T-helper 1 cell treated with Interleukin-12 subunit alpha and Interleukin-12 subunit beta and Interleukin-4 antibody, amounts not matched to agents 30 μg/mL and 1 μg/mL, for 36 hours (primary cell): ENCODE measurements at regions not wholly inside any gene's neighbourhood (a gene's known extent, or its start where the extent isn't known, plus 50 kb on each side); places are given as distances from the start of the nearest gene placed in this dataset.

ENCODE experiments used
- H3K27ac Mint-ChIP-seq: one replicate; pipeline ENCODE4 v1.8.0; 2021; ENCODE audit warnings: mild to moderate bottlenecking, mixed read lengths
- H3K27me3 Mint-ChIP-seq: one replicate; pipeline ENCODE4 v1.8.0; 2021; ENCODE audit warnings: low read depth, mixed read lengths
- H3K36me3 Mint-ChIP-seq: one replicate; pipeline ENCODE4 v1.8.0; 2021; ENCODE audit warnings: low read depth, mixed read lengths
- H3K4me1 Mint-ChIP-seq: one replicate; pipeline ENCODE4 v1.8.0; 2021; ENCODE audit warnings: low read depth, mixed read lengths
- H3K4me3 Mint-ChIP-seq: one replicate; pipeline ENCODE4 v1.8.0; 2021; ENCODE audit warnings: mild to moderate bottlenecking, moderate library complexity, mixed read lengths
- H3K9me3 Mint-ChIP-seq: one replicate; pipeline ENCODE4 v1.8.0; 2021; ENCODE audit warnings: mixed read lengths

DNA sequence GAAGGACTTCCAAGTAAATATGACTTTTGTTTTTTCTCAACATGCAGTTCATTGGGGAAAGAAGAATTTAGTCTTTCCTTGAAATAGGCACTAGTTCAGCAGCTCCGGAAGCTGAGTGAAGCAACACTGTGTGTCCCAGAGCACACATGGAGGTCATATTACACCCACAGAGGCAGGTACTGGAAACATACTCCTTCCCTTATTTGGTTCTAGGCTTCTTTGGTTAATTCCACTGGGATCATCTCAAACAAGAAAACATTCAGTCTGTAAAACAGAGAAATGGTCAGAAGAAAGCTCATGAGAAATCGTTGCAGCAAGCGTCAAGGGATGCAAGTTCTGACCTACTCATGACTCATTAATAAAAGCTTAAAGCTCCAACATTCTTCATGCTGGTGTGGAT lies 175.1 kb upstream of the PCSK5 start:
- Mint-ChIP-seq H3K9me3 (no peaks in the 10 kb centered on the region), H3K4me3 (no peak overlapping the region), H3K36me3 (no peaks in the 10 kb centered on the region), H3K4me1 (no peaks in the 10 kb centered on the region), H3K27me3 (no peaks in the 10 kb centered on the region), H3K27ac (no peak overlapping the region)

DNA sequence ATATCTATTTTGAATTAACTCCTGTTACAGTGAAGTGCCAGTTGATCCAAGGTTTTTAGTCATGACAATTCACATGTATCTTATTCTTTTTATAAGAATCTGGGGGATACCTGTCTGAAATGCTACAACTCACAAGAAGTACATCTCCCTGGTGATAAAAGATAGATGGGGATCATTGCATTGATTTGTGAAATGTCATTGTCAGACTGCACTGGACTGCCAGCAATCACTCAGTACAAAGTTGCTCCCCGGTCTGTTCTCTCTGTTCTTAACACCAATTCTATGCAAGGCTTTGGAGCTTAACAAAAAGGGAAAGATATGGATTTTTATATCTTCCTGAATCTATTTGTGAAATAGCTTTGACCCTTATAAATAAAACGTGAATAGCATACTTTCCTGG lies 171.8 kb upstream of the PCSK5 start:
- Mint-ChIP-seq H3K27ac (no peak overlapping the region), H3K9me3 (no peaks in the 10 kb centered on the region), H3K36me3 (no peaks in the 10 kb centered on the region), H3K4me1 (no peaks in the 10 kb centered on the region), H3K4me3 (no peak overlapping the region), H3K27me3 (no peaks in the 10 kb centered on the region)

DNA sequence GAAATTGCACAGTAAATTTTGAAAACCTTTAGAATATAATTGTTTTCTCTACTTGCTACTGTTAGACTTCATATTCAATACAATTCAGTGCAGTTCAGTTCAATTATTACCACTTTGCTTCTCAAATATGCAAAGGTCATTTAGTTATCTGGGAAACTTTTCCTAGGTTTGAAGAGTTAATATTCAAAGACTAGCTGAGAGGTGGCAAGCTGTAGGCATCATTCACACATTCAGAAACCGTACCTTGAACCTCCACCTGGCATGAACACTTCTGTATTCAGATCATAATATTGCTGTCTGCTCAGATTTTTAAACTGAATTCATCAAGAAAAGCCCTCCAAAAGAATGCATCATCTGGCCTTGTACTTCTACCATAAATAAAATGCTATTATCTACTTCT lies 162.1 kb upstream of the PCSK5 start:
- Mint-ChIP-seq H3K4me3 (no peak overlapping the region), H3K36me3 (no peaks in the 10 kb centered on the region), H3K27me3 (no peaks in the 10 kb centered on the region), H3K27ac (no peak overlapping the region), H3K4me1 (no peaks in the 10 kb centered on the region), H3K9me3 (no peaks in the 10 kb centered on the region)

DNA sequence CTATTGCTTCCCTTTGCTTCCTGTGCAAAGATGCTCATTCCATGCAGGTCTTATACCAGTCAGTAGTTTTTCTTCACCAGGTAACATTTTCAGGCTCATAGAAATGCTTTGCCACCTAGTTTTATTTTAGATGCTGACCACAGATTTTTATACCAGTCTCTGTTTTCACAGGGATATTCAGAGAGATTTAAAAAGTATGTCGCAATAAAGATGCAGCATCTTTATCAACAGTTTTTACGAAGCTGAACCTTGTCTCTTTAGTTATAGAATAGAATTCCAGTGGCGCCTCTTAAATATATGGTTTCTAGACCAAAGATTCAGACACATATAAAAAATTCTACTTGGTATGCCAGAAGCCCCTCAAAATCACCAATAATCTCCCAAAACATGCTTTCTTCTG lies 155.7 kb upstream of the PCSK5 start:
- Mint-ChIP-seq H3K4me1 (no peaks in the 10 kb centered on the region), H3K27me3 (no peaks in the 10 kb centered on the region), H3K27ac (no peak overlapping the region), H3K4me3 (no peak overlapping the region), H3K36me3 (no peaks in the 10 kb centered on the region), H3K9me3 (no peaks in the 10 kb centered on the region)

DNA sequence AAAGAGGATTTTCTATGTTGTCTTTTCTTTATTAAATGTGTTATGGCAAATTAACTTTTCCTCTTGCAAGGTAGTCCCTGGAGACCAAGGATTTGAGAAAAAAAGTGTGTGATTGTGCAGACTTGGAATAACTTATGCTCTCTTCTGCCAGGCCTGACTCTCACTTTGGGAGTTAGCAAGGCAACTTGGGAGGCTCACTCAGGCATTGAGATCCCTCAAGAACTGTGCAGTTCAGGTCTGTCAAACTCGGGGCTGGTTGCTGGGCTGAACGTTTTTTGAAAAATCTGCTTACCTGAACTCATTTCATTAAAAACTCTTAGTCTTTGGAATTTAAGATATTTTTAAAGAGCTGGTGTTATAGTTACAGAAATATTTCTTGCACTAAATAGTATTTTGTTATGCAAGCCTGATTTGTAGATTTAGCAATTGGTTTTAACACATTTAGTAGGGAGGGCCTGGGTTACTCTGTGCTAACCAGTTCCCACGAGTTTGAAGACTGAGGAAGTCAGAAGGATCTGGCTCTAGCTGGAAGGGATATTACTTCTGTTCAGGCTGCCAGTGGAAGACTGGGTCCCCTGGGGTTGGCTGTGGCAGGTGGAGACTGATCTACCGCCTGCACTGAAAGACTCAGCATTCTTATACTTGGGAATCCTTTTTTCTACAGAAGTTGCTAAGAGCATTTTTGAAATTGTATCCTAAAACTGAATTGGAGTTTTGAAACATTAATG lies 150.4 kb upstream of the PCSK5 start:
- H3K4me3 Mint-ChIP-seq, result no peak overlapping the region
- no peaks in the 10 kb centered on the region for H3K27me3 Mint-ChIP-seq
- H3K27ac Mint-ChIP-seq, result no peak overlapping the region
- no peaks in the 10 kb centered on the region for H3K9me3 Mint-ChIP-seq
- H3K36me3 Mint-ChIP-seq, result no peaks in the 10 kb centered on the region
- no peaks in the 10 kb centered on the region for H3K4me1 Mint-ChIP-seq

DNA sequence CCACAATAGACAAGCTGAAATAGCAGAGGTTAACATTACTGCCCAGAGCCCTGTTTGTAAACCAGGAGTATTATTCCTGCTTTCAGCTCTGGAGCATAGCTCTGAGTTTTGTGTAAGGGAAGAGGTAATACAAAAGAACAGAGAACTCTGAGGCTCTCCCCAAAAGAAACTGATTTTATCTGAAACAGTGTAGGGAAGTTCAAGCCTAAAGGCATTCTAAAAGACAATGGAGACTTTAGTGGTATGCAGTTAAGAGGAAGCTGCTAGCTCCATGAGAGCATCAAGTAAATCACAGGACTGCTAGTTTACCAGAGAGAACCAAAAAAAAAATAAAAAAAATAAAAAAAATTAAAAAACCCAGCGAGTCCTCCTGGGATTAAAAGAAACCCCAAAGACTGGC lies 146.6 kb upstream of the PCSK5 start:
- no peak overlapping the region for H3K4me3 Mint-ChIP-seq
- H3K36me3 Mint-ChIP-seq, result no peaks in the 10 kb centered on the region
- no peaks in the 10 kb centered on the region for H3K9me3 Mint-ChIP-seq
- no peaks in the 10 kb centered on the region for H3K4me1 Mint-ChIP-seq
- no peaks in the 10 kb centered on the region for H3K27me3 Mint-ChIP-seq
- no peak overlapping the region for H3K27ac Mint-ChIP-seq

DNA sequence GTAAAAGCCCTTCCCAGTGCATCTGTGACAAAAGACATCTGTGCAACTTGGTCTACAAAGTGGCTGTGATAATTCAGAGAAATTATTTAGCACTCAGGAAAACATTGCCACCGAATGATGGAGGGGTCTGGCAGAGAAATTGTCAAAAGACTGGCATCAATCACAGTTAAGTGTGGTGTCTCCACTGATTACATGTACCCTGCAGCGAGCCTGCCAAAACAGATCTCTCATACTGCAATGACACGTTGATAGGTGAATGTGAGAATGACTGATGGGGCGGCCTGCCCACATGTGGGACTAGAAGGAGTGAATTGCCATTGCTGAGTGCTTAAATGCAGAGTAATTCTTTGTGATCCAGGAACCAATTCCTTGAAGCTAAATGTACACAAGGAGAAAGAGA lies 136.4 kb upstream of the PCSK5 start:
- H3K9me3 Mint-ChIP-seq, result no peaks in the 10 kb centered on the region
- H3K4me3 Mint-ChIP-seq, result no peak overlapping the region
- no peak overlapping the region for H3K27ac Mint-ChIP-seq
- no peaks in the 10 kb centered on the region for H3K4me1 Mint-ChIP-seq
- H3K36me3 Mint-ChIP-seq, result no peaks in the 10 kb centered on the region
- H3K27me3 Mint-ChIP-seq, result no peaks in the 10 kb centered on the region

DNA sequence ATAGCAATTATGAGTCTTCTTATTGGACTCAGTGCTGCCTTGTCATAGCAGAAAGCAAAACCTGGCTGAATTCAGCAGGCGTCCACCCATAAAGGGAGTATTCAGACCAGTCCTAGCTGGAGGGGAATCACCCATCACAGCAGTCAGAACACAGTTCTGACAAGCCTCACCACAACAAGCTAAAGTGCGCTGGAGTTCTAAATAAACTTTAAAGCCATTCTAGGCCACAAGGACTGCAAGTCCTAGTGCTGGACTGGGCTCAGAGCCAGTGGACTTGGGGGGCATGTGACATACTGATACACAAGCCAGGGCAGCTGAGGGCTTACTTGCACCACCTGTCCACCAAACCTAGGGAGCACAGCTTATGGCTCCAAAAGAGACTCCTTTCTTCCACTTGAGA lies 115.3 kb upstream of the PCSK5 start:
- no peak overlapping the region for H3K4me3 Mint-ChIP-seq
- H3K9me3 Mint-ChIP-seq, result no peaks in the 10 kb centered on the region
- no peak overlapping the region for H3K27ac Mint-ChIP-seq
- no peaks in the 10 kb centered on the region for H3K27me3 Mint-ChIP-seq
- no peaks in the 10 kb centered on the region for H3K36me3 Mint-ChIP-seq
- H3K4me1 Mint-ChIP-seq, result no peaks in the 10 kb centered on the region

DNA sequence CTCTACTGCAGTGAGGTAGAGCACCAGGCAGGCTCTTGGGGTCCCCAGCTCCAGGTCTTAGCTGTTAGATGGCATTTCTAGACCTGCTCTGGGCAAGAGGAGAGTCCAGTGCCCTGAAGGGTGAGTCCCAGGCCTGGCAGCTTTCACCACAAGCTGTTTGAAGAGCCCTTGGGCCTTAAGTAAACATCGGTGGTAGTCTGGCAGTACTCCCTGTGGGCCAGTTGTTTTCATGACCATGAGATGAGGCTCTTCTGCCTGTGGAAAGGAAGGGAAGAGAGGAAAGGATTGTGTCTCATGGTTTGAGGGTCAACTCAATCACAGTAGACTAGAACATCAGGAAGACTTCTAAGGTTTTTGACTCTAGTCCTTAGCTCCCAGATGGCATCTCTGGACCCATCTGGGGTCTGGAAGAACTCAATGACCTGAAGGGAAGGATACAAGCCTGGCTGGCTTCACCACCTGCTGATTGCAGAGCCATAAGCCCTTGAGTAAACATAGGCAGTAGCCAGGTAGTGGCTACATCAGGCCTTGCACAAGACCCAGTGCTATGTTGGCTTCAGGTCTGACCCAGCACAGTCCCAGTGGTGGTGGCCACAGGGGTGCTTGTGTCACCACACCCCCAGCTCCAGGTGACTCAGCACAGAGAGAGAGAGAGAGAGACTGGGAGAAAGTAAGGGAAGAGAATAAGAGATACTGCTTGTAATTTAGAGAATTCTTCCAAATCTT lies 114.3 kb upstream of the PCSK5 start:
- no peaks in the 10 kb centered on the region for H3K4me1 Mint-ChIP-seq
- no peaks in the 10 kb centered on the region for H3K27me3 Mint-ChIP-seq
- no peaks in the 10 kb centered on the region for H3K36me3 Mint-ChIP-seq
- H3K27ac Mint-ChIP-seq, result no peak overlapping the region
- no peaks in the 10 kb centered on the region for H3K9me3 Mint-ChIP-seq
- H3K4me3 Mint-ChIP-seq, result no peak overlapping the region

DNA sequence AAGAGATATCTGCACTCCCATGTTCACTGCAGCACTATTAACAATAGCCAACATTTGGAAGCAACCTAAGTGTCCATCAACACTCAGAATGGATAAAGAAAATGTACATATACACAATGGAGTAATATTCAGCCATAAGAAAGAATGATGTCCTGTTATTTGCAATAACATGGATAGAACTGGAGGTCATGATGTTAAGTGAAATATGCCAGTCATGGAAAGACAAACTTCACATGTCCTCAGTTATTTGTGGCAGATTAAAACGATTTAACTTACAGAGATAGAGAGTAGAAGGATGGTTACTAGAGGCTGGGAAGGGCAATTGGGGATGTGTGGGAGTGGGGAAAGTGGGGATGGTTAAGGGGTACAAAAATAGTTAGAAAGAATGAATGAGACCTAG lies 110.3 kb upstream of the PCSK5 start:
- peaks cover under 1% of the 10 kb centered on the region for H3K9me3 Mint-ChIP-seq

DNA sequence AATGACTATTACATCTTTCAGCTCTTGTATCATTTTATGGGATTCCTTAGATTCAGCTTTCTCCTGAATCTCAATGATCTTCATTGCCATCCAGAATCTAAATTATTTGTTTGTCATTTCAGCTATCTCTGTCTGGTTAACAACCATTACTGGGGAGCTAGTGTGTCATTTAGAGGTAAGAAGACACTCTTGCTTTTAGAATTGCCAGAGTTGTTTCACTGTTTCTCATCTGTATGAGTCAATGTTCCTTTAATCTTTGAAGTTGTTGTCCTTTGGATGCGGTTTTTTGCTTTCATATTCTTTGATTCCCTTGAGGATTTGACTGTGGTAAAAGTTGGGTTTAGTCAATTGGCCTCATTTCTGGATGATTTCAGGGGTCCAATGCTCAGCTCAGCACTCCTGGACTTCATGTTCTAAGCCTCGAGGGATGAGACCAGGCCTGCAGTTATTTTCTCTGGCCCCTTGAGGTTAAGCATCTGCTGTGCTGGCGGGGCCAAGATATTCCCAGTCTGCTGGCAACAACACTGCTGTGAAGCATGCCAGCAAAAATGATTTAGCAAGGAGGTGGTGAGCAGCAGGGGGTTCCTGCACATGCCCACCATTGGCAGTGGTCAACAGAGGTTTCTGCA lies 102.4 kb upstream of the PCSK5 start:
- Mint-ChIP-seq H3K36me3 (no peaks in the 10 kb centered on the region), H3K4me1 (peaks cover 8% of the 10 kb centered on the region), H3K27ac (no peak overlapping the region), H3K27me3 (peaks cover 4% of the 10 kb centered on the region), H3K4me3 (no peak overlapping the region), H3K9me3 (peaks cover 13% of the 10 kb centered on the region)

More for the DNA sequence above, 110.3 kb upstream of the PCSK5 start:
- Mint-ChIP-seq H3K4me3 (no peak overlapping the region), H3K27ac (no peak overlapping the region), H3K4me1 (no peaks in the 10 kb centered on the region), H3K27me3 (no peaks in the 10 kb centered on the region), H3K36me3 (no peaks in the 10 kb centered on the region)

DNA sequence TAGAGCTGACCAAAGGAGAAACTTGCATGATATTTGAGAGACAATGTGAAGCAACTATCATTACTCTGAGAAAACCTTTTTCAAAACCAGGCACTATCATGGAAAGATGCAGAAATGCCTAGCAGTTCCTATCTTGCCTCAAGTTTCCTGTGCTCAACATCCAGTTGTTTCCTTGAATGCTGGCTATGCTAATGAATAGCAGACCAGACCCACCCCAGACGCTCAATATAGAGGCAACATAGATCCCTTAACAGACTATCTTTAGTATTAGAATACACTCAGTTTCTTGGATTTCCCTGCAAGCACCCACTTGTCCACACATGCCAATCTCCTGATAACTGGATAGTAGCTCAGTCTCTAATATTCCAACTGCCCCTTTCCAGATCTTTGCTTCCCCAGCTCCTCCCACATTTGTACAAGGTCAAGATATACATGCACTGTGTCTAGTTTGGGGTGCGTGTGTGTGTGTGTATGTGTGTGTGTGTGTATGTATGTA lies 93.3 kb upstream of the PCSK5 start:
- H3K9me3 Mint-ChIP-seq, result no peaks in the 10 kb centered on the region
- no peaks in the 10 kb centered on the region for H3K36me3 Mint-ChIP-seq
- no peaks in the 10 kb centered on the region for H3K4me1 Mint-ChIP-seq
- H3K27ac Mint-ChIP-seq, result no peak overlapping the region
- H3K4me3 Mint-ChIP-seq, result no peak overlapping the region
- H3K27me3 Mint-ChIP-seq, result peaks cover 4% of the 10 kb centered on the region

DNA sequence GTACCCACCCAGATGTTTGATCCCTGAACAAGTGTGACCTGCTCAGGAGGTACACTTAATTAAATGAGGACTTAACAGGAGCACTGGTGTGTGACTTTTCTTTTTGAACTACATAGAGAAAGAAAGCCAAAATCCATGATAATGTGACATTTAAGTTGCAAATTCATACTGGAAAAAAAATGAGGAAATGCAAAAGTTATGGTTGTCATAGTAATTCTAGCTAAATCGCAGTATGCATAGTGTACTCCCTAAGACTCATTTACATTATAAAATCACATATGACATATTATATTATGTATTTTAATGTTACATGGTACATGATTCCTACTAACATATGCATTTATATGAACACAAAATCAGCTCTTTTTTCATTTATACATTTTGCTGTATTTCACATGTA lies 92.0 kb upstream of the PCSK5 start:
- Mint-ChIP-seq H3K4me1 (no peaks in the 10 kb centered on the region), H3K36me3 (no peaks in the 10 kb centered on the region), H3K9me3 (no peaks in the 10 kb centered on the region)

DNA sequence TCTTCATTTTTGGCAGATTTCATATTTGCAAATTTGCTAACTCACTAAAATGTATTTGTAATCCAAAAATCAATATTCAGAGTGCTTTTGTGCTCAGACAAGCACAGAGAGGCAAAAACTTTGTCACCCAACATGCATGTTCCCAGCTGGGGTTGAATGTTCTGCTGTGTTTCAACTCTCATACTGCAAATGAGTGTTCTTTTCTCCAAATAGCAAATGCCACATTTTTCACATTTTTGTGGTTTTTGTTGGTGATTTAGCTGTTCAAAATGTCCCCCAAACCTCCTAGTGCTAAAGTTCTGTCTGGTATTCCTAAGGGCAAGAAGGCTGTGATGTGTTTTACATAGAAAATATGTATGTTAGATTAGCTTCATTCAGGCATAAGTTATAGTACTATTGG lies 87.3 kb upstream of the PCSK5 start:
- H3K4me1 Mint-ChIP-seq, result no peaks in the 10 kb centered on the region
- no peaks in the 10 kb centered on the region for H3K9me3 Mint-ChIP-seq
- no peaks in the 10 kb centered on the region for H3K36me3 Mint-ChIP-seq
- H3K4me3 Mint-ChIP-seq, result no peak overlapping the region
- no peaks in the 10 kb centered on the region for H3K27me3 Mint-ChIP-seq
- H3K27ac Mint-ChIP-seq, result no peak overlapping the region

More for the DNA sequence above, 92.0 kb upstream of the PCSK5 start:
- Mint-ChIP-seq H3K4me3 (no peak overlapping the region), H3K27me3 (no peaks in the 10 kb centered on the region), H3K27ac (no peak overlapping the region)

DNA sequence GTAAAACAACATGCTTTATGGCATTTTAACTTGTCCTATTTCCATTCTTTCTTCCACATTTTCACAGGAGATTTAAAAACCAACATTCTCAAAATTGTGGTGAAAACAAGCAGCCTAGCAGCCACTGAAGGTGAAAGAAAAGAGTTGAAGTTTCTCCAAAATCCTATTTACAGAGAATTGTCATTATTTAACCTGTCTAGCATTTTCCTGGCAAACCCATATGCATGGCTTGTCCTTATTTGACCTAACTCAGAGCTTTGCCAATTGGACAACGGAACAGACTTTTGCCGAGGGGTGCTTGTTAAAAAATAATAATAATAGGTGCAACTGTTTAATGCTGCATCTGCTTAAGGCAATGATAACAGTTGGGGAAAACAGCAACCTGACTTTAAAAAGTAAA lies 80.4 kb upstream of the PCSK5 start:
- Mint-ChIP-seq H3K4me3 (no peak overlapping the region), H3K36me3 (no peaks in the 10 kb centered on the region), H3K4me1 (no peaks in the 10 kb centered on the region)

More for the DNA sequence above, 80.4 kb upstream of the PCSK5 start:
- Mint-ChIP-seq H3K9me3 (peaks cover 4% of the 10 kb centered on the region), H3K27me3 (no peaks in the 10 kb centered on the region), H3K27ac (no peak overlapping the region)
